ENCODE measurements at regions not wholly inside any gene's neighbourhood (a gene's known extent, or its start where the extent isn't known, plus 50 kb on each side); places are given as distances from the start of the nearest gene placed in this dataset.

GRCh38 chr14:53236708-53237107, 83.6 kb upstream of the DDHD1 start:
- TF ChIP-seq POLR2AphosphoS5 (IDR thresholded peaks at IDR 0.05; ENCODE audit: low read depth, low read length) (no peak), TAF1 (IDR thresholded peaks at IDR 0.05; ENCODE audit: low read depth, low read length) (no peak), POLR2A (IDR thresholded peaks at IDR 0.05; ENCODE audit: low read depth, low read length) (no peak), PAX5 (IDR thresholded peaks at IDR 0.05; ENCODE audit: insufficient read depth, low read length, severe bottlenecking) (no peak)
